GM23338 (cell line): ENCODE measurements at regions not wholly inside any gene's neighbourhood (a gene's known extent, or its start where the extent isn't known, plus 50 kb on each side); places are given as distances from the start of the nearest gene placed in this dataset.

ENCODE experiments used
- ATAC-seq: fragments of 200-7000 bp; cut with Tn5 transposase; 3 replicates; pipeline ENCODE4 v1.9.1; 2020
- DNase-seq: peaks from one replicate; pipeline ENCODE4 v3.0.0-alpha.2; 2015; ENCODE audit warnings: low spot score
- H2AFZ ChIP-seq: fragments of 200-600 bp; sonication (generic); 2 replicates; pipeline ENCODE4 v1.8.0; 2016; ENCODE audit warnings: antibody characterized with exemption, mild to moderate bottlenecking, moderate library complexity
- H3F3A ChIP-seq: fragments of 200-600 bp; sonication (generic); replicated peaks from 2 replicates; pipeline ENCODE4 v1.8.0; 2017; ENCODE audit warnings: antibody characterized with exemption, mixed run types, low read depth
- H3K27ac ChIP-seq: fragments of 200-600 bp; sonication (generic); 2 replicates; pipeline ENCODE4 v1.6.1; 2016; ENCODE audit warnings: low read depth
- H3K27me3 ChIP-seq: fragments of 200-600 bp; sonication (generic); 2 replicates; pipeline ENCODE4 v1.8.0; 2016; ENCODE audit warnings: mild to moderate bottlenecking, mixed run types, moderate library complexity; ENCODE audit not compliant: insufficient read depth
- H3K36me3 ChIP-seq: fragments of 200-600 bp; sonication (generic); 2 replicates; pipeline ENCODE4 v1.8.0; 2016; ENCODE audit warnings: mild to moderate bottlenecking; ENCODE audit not compliant: insufficient read depth
- H3K4me1 ChIP-seq: fragments of 200-600 bp; sonication (generic); 2 replicates; pipeline ENCODE4 v1.8.0; 2016; ENCODE audit warnings: mild to moderate bottlenecking, moderate library complexity; ENCODE audit not compliant: insufficient read depth
- H3K4me2 ChIP-seq: fragments of 200-600 bp; sonication (generic); 2 replicates; pipeline ENCODE4 v1.7.1; 2017; ENCODE audit warnings: mixed run types
- H3K4me3 ChIP-seq: fragments of 200-600 bp; sonication (generic); 2 replicates; pipeline ENCODE4 v1.6.1; 2016; ENCODE audit warnings: mixed run types
- H3K79me2 ChIP-seq: fragments of 200-600 bp; sonication (generic); replicated peaks from 2 replicates; pipeline ENCODE4 v1.8.0; 2017; ENCODE audit warnings: mild to moderate bottlenecking; ENCODE audit not compliant: insufficient read depth
- H3K9me2 ChIP-seq: fragments of 200-600 bp; sonication (generic); 2 replicates; pipeline ENCODE4 v1.8.0; 2017; ENCODE audit not compliant: insufficient read depth
- H4K20me1 ChIP-seq: fragments of 200-600 bp; sonication (generic); replicated peaks from 2 replicates; pipeline ENCODE4 v1.8.0; 2017; ENCODE audit warnings: mild to moderate bottlenecking; ENCODE audit not compliant: insufficient read depth
- H3K27ac Mint-ChIP-seq: 2 replicates; pipeline ENCODE4 v1.8.0; 2020; ENCODE audit warnings: inconsistent platforms, mild to moderate bottlenecking, moderate library complexity, mixed read lengths
- H3K27me3 Mint-ChIP-seq: 3 replicates; pipeline ENCODE4 v1.8.0; 2022; ENCODE audit warnings: low read depth, mild to moderate bottlenecking, moderate library complexity, mixed read lengths, inconsistent platforms; ENCODE audit not compliant: insufficient read depth, poor library complexity
- H3K36me3 Mint-ChIP-seq: 3 replicates; pipeline ENCODE4 v1.8.0; 2021; ENCODE audit warnings: low read depth, mild to moderate bottlenecking, inconsistent platforms, moderate library complexity, mixed read lengths
- H3K4me1 Mint-ChIP-seq: 3 replicates; pipeline ENCODE4 v1.8.0; 2020; ENCODE audit warnings: mild to moderate bottlenecking, inconsistent platforms, mixed read lengths
- H3K4me3 Mint-ChIP-seq: 3 replicates; pipeline ENCODE4 v1.8.0; 2021; ENCODE audit warnings: moderate library complexity, mild to moderate bottlenecking, inconsistent platforms, mixed read lengths
- H3K9me3 Mint-ChIP-seq: 3 replicates; pipeline ENCODE4 v1.8.0; 2020; ENCODE audit warnings: moderate library complexity, mild to moderate bottlenecking, inconsistent platforms, mixed read lengths
- CREB1 ChIP-seq: fragments of 250-450 bp; sonication (Bioruptor Pico); IDR thresholded peaks from 2 replicates; pipeline ENCODE4 v1.5.0; 2020; ENCODE audit warnings: low read depth, mild to moderate bottlenecking, moderate library complexity
- EZH2 ChIP-seq: fragments of 200-600 bp; sonication (generic); IDR thresholded peaks from one replicate; pipeline ENCODE4 v1.8.0; 2017; ENCODE audit warnings: antibody characterized with exemption, mild to moderate bottlenecking, low read depth; ENCODE audit not compliant: unreplicated experiment
- EZH2phosphoT487 ChIP-seq: fragments of 200-600 bp; sonication (generic); IDR thresholded peaks from one replicate; pipeline ENCODE4 v1.8.1; 2018; ENCODE audit warnings: antibody characterized with exemption; ENCODE audit not compliant: unreplicated experiment
- JUNB ChIP-seq: IDR thresholded peaks from one replicate; pipeline ENCODE4 v1.6.1; 2016; ENCODE audit warnings: antibody characterized with exemption; ENCODE audit not compliant: unreplicated experiment
- NANOG ChIP-seq: IDR thresholded peaks from 2 replicates; pipeline ENCODE4 v1.6.1; 2016; ENCODE audit warnings: antibody characterized with exemption, borderline replicate concordance
- STAT1 ChIP-seq: IDR thresholded peaks from one replicate; pipeline ENCODE4 v1.6.1; 2016; ENCODE audit warnings: antibody characterized with exemption; ENCODE audit not compliant: unreplicated experiment
- ZNF114 ChIP-seq: fragments of 250-450 bp; sonication (Bioruptor Pico); IDR thresholded peaks from 2 replicates; pipeline ENCODE4 v1.5.0; 2020; ENCODE audit warnings: mild to moderate bottlenecking, moderate library complexity
- ZNF331 ChIP-seq: fragments of 250-450 bp; sonication (Bioruptor Pico); IDR thresholded peaks from 2 replicates; pipeline ENCODE4 v1.5.0; 2020; ENCODE audit warnings: low read depth, mild to moderate bottlenecking, moderate library complexity
- TF ChIP-seq, protein P1 (sequence below): fragments of 250-450 bp; sonication (Bioruptor Pico); IDR thresholded peaks from 2 replicates; pipeline ENCODE4 v1.5.0; 2020; ENCODE audit warnings: mild to moderate bottlenecking, moderate library complexity
- TF ChIP-seq, protein P2 (sequence below), 2 experiments: fragments of 200-600 bp in 1 of 2; sonication (generic) in 1 of 2; conservative IDR thresholded peaks; 2 replicates each; pipeline versions ENCODE4 v1.5.1 to v1.6.1; 2016 to 2017; ENCODE audit warnings: antibody characterized with exemption in 2 of 2, low read depth in 2 of 2, mild to moderate bottlenecking in 2 of 2, moderate library complexity in 1 of 2
- TF ChIP-seq, protein P3 (sequence below): IDR thresholded peaks from one replicate; pipeline ENCODE4 v1.6.1; 2018; ENCODE audit warnings: antibody characterized with exemption; ENCODE audit not compliant: unreplicated experiment

DNA sequence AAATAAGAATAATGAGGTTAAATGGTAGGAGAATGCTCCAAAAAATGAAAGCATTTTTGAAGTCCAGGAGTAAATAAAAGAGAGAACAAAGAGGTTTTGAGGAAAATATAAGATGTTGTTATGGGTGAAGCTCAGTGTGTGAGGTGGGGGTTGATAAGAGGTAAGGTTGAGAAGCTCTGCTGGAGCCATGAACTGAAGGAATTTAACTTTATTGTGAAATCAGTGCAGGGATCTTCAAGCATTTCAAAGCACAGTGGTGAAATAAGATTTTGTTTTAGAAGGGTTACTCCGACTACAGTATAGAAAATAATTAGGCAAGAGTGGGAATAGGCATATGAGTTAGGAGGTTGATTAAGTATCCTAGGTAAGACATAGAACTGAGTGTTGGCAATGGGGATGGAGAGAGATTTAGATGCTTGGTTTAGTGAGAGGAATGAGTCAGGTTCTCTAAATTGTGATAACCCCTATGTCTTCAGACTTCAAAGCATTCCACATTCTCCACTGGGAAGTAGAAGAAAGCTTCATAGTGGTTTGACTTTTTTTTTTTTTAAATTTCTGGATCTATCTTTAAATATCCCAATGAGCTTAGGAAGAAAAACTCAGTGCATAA is 403.2 kb downstream of the AASDHPPT start (continued):
- TF ChIP-seq, protein P1, sequence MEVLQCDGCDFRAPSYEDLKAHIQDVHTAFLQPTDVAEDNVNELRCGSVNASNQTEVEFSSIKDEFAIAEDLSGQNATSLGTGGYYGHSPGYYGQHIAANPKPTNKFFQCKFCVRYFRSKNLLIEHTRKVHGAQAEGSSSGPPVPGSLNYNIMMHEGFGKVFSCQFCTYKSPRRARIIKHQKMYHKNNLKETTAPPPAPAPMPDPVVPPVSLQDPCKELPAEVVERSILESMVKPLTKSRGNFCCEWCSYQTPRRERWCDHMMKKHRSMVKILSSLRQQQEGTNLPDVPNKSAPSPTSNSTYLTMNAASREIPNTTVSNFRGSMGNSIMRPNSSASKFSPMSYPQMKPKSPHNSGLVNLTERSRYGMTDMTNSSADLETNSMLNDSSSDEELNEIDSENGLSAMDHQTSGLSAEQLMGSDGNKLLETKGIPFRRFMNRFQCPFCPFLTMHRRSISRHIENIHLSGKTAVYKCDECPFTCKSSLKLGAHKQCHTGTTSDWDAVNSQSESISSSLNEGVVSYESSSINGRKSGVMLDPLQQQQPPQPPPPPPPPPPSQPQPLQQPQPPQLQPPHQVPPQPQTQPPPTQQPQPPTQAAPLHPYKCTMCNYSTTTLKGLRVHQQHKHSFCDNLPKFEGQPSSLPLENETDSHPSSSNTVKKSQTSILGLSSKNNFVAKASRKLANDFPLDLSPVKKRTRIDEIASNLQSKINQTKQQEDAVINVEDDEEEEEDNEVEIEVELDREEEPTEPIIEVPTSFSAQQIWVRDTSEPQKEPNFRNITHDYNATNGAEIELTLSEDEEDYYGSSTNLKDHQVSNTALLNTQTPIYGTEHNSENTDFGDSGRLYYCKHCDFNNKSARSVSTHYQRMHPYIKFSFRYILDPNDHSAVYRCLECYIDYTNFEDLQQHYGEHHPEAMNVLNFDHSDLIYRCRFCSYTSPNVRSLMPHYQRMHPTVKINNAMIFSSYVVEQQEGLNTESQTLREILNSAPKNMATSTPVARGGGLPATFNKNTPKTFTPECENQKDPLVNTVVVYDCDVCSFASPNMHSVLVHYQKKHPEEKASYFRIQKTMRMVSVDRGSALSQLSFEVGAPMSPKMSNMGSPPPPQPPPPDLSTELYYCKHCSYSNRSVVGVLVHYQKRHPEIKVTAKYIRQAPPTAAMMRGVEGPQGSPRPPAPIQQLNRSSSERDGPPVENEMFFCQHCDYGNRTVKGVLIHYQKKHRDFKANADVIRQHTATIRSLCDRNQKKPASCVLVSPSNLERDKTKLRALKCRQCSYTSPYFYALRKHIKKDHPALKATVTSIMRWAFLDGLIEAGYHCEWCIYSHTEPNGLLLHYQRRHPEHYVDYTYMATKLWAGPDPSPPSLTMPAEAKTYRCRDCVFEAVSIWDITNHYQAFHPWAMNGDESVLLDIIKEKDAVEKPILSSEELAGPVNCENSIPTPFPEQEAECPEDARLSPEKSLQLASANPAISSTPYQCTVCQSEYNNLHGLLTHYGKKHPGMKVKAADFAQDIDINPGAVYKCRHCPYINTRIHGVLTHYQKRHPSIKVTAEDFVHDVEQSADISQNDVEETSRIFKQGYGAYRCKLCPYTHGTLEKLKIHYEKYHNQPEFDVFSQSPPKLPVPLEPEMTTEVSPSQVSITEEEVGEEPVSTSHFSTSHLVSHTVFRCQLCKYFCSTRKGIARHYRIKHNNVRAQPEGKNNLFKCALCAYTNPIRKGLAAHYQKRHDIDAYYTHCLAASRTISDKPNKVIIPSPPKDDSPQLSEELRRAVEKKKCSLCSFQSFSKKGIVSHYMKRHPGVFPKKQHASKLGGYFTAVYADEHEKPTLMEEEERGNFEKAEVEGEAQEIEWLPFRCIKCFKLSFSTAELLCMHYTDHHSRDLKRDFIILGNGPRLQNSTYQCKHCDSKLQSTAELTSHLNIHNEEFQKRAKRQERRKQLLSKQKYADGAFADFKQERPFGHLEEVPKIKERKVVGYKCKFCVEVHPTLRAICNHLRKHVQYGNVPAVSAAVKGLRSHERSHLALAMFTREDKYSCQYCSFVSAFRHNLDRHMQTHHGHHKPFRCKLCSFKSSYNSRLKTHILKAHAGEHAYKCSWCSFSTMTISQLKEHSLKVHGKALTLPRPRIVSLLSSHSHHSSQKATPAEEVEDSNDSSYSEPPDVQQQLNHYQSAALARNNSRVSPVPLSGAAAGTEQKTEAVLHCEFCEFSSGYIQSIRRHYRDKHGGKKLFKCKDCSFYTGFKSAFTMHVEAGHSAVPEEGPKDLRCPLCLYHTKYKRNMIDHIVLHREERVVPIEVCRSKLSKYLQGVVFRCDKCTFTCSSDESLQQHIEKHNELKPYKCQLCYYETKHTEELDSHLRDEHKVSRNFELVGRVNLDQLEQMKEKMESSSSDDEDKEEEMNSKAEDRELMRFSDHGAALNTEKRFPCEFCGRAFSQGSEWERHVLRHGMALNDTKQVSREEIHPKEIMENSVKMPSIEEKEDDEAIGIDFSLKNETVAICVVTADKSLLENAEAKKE (CRISPR knock-in tag): no peak
- TF ChIP-seq EZH2phosphoT487 (no peak), CREB1 (CRISPR knock-in tag) (no peak), STAT1 (no peak), EZH2 (no peak), NANOG (no peak)

DNA sequence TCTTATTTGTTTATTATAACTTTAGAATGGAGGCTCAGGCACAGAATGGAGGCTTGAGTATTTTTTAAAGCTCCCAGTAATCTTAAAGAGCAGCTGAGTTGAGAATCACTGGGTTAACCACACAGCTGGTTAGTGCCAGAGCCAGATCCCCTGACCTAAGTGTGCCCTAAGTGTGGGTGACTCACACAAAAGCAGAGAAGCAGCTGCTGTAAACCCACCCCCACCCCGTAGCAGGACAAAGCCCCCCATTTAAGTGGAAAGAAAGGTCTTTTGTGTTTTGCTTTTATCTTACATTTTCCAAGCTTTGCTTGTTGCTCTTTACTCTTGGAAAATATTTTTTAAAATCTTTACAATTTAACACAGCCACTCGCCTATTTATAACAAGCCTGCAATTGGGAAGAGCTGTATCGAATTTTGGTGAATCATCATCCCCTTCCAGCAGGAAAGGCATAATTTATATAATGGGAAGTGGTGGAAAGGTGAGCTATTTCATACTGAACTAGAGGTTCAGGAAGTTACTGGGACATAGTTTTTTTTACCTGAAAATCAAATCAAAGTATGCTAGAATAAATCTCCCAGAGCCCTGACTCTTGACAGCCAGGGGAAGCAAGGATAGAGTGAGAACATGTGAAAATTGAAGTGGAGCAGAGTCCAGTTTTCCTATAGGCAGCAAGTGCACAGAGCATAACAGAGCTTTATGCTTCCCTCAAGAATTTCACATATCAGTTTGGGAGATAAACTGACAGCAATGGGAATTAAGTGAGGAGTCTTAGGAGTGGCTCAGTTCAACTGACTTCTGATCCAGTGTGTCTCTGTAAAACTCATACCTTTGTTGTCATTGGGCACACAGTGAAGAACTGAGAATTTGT is 405.7 kb downstream of the AASDHPPT start:
- DNase-seq (no peak), ATAC-seq (peak; percentile 64)
- Histone ChIP-seq H3F3A (no peaks in the 10 kb centered on the region), H3K36me3 (no peaks in the 10 kb centered on the region), H4K20me1 (no peaks in the 10 kb centered on the region), H3K27ac (no peak overlapping the region), H2AFZ (peak overlapping the region; percentile 44; the same call in 1 of the 2 replicates), H3K79me2 (no peaks in the 10 kb centered on the region), H3K9me2 (no peaks in the 10 kb centered on the region), H3K4me1 (peaks cover 5% of the 10 kb centered on the region; the same call in 1 of the 2 replicates), H3K4me3 (no peak overlapping the region), H3K4me2 (no peak overlapping the region), H3K27me3 (no peaks in the 10 kb centered on the region)
- H3K9me3 Mint-ChIP-seq: no peaks in the 10 kb centered on the region; the same call in 2 of the 3 replicates
- H3K36me3 Mint-ChIP-seq: no peaks in the 10 kb centered on the region
- H3K27me3 Mint-ChIP-seq: peaks cover 2% of the 10 kb centered on the region
- H3K27ac Mint-ChIP-seq: no peak overlapping the region
- H3K4me1 Mint-ChIP-seq: peaks cover 11% of the 10 kb centered on the region; the same call in 2 of the 3 replicates
- H3K4me3 Mint-ChIP-seq: no peak overlapping the region
- TF ChIP-seq, protein P2, sequence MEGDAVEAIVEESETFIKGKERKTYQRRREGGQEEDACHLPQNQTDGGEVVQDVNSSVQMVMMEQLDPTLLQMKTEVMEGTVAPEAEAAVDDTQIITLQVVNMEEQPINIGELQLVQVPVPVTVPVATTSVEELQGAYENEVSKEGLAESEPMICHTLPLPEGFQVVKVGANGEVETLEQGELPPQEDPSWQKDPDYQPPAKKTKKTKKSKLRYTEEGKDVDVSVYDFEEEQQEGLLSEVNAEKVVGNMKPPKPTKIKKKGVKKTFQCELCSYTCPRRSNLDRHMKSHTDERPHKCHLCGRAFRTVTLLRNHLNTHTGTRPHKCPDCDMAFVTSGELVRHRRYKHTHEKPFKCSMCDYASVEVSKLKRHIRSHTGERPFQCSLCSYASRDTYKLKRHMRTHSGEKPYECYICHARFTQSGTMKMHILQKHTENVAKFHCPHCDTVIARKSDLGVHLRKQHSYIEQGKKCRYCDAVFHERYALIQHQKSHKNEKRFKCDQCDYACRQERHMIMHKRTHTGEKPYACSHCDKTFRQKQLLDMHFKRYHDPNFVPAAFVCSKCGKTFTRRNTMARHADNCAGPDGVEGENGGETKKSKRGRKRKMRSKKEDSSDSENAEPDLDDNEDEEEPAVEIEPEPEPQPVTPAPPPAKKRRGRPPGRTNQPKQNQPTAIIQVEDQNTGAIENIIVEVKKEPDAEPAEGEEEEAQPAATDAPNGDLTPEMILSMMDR (conservative IDR thresholded peaks at IDR 0.05; ENCODE audit: low read depth in 2 of 2): no peak
- TF ChIP-seq, protein P3, sequence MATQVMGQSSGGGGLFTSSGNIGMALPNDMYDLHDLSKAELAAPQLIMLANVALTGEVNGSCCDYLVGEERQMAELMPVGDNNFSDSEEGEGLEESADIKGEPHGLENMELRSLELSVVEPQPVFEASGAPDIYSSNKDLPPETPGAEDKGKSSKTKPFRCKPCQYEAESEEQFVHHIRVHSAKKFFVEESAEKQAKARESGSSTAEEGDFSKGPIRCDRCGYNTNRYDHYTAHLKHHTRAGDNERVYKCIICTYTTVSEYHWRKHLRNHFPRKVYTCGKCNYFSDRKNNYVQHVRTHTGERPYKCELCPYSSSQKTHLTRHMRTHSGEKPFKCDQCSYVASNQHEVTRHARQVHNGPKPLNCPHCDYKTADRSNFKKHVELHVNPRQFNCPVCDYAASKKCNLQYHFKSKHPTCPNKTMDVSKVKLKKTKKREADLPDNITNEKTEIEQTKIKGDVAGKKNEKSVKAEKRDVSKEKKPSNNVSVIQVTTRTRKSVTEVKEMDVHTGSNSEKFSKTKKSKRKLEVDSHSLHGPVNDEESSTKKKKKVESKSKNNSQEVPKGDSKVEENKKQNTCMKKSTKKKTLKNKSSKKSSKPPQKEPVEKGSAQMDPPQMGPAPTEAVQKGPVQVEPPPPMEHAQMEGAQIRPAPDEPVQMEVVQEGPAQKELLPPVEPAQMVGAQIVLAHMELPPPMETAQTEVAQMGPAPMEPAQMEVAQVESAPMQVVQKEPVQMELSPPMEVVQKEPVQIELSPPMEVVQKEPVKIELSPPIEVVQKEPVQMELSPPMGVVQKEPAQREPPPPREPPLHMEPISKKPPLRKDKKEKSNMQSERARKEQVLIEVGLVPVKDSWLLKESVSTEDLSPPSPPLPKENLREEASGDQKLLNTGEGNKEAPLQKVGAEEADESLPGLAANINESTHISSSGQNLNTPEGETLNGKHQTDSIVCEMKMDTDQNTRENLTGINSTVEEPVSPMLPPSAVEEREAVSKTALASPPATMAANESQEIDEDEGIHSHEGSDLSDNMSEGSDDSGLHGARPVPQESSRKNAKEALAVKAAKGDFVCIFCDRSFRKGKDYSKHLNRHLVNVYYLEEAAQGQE: no peak
- no peak for TF ChIP-seq CREB1 (CRISPR knock-in tag)
- TF ChIP-seq STAT1: no peak
- no peak for TF ChIP-seq JUNB
- TF ChIP-seq ZNF331 (CRISPR knock-in tag): no peak
- TF ChIP-seq EZH2phosphoT487: no peak
- TF ChIP-seq ZNF114 (CRISPR knock-in tag): no peak
